ENCODE measurements at regions not wholly inside any gene's neighbourhood (a gene's known extent, or its start where the extent isn't known, plus 50 kb on each side); places are given as distances from the start of the nearest gene placed in this dataset.

DNA sequence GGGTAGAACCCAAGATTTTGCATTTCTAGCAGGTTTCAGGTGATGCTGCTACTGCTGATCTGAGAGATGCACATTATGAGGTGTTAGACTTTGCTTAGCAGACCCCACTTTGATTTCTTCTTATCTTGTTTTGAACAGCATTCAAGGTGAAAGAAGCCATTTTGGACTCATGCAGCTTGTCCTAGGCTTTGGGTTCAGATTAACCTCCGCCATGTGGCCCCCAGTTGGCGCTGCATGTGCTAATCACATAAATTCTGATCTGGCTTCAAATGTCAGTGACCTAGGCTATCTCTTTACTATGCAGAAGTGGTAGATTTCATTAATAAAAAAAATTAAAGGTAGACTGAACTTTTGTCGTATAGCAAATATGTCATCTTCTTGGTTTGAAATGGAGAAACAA is 89.8 kb upstream of the DYRK2 start:
- Histone ChIP-seq H3K27me3 (ENCODE audit: control insufficient read depth, insufficient read depth, low read length) (no peaks in the 10 kb centered on the region), H3K4me2 (ENCODE audit: low read length) (no peak overlapping the region), H3K4me3 (ENCODE audit: low read depth, low read length) (no peak overlapping the region), H3K36me3 (ENCODE audit: control insufficient read depth, insufficient read depth, low read length) (no peaks in the 10 kb centered on the region), H3K9me3 (ENCODE audit: control insufficient read depth, low read length) (no peaks in the 10 kb centered on the region), H2AFZ (no peak overlapping the region), H3K9ac (no peak overlapping the region), H3K4me1 (no peaks in the 10 kb centered on the region), H3K79me2 (no peaks in the 10 kb centered on the region), H3K27ac (no peak overlapping the region)
- TF ChIP-seq, protein P1, sequence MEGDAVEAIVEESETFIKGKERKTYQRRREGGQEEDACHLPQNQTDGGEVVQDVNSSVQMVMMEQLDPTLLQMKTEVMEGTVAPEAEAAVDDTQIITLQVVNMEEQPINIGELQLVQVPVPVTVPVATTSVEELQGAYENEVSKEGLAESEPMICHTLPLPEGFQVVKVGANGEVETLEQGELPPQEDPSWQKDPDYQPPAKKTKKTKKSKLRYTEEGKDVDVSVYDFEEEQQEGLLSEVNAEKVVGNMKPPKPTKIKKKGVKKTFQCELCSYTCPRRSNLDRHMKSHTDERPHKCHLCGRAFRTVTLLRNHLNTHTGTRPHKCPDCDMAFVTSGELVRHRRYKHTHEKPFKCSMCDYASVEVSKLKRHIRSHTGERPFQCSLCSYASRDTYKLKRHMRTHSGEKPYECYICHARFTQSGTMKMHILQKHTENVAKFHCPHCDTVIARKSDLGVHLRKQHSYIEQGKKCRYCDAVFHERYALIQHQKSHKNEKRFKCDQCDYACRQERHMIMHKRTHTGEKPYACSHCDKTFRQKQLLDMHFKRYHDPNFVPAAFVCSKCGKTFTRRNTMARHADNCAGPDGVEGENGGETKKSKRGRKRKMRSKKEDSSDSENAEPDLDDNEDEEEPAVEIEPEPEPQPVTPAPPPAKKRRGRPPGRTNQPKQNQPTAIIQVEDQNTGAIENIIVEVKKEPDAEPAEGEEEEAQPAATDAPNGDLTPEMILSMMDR (IDR thresholded peaks at IDR 0.05) = no peak

DNA sequence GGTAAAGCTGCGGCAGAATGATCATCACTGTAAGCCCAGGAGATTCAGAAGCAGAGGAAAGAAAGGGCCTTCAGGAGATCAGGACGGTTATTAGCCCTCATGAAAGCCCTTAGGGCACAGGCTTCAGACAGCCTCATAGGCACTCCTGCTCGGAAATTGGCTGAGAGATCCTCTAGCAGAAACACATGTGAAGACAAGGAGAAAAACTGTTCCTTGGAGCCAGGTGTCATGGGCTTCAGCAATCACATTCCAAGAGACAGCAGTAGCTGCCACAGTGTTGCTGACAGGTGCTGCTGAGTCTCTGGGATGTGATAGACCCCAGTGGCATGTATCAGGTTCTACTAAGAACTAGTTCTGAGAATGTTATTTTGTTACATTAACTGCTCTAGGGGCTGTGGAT is 88.8 kb upstream of the DYRK2 start:
- no peak overlapping the region for H3K4me2 ChIP-seq (ENCODE audit: low read length)
- no peak overlapping the region for H3K4me3 ChIP-seq (ENCODE audit: low read depth, low read length)
- no peaks in the 10 kb centered on the region for H3K4me1 ChIP-seq
- no peaks in the 10 kb centered on the region for H3K79me2 ChIP-seq
- H3K27me3 ChIP-seq (ENCODE audit: control insufficient read depth, insufficient read depth, low read length) = no peaks in the 10 kb centered on the region
- TF ChIP-seq, protein P1 (IDR thresholded peaks at IDR 0.05) = no peak
- H3K36me3 ChIP-seq (ENCODE audit: control insufficient read depth, insufficient read depth, low read length) = no peaks in the 10 kb centered on the region
- no peaks in the 10 kb centered on the region for H3K9me3 ChIP-seq (ENCODE audit: control insufficient read depth, low read length)
- H2AFZ ChIP-seq = no peak overlapping the region
- H3K9ac ChIP-seq = no peak overlapping the region
- no peak overlapping the region for H3K27ac ChIP-seq

DNA sequence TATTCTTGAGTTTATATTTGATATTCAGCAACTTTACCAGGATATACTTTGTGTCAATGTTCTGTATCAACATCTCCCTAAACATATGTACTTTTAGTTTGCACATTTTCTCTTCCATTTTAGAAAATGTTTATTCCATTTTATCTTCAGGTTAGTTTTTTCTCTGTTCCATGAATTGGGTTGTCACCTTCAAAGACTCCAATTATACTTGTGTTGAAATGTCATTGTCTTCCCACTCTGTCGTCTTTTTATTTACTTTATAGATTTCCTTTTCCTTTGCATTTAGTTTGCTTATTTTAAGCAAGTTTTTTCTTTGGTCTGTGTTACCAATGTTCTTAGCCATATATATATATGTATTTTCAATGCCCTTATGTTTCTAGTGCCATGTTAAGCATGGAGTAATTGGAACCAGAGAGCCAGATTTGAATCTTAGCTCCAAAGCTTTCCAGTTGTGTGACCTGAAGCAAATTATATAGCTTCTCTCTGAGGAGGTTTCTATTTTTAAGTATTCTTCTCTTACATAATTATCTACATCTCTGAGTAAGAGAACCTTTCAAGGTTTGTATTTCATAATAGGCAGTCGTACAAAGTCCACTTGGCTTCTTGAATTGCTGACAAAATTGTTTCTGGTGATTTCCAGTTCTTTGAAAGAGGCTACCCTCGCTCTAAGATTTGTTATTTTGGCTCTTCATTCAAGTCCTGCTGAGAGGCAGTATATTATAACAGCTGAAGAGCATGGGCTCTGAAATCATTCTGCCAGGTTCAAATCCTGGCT is 85.8 kb upstream of the DYRK2 start:
- Histone ChIP-seq H3K27me3 (ENCODE audit: control insufficient read depth, insufficient read depth, low read length) (no peaks in the 10 kb centered on the region), H3K4me1 (no peaks in the 10 kb centered on the region), H3K9me3 (ENCODE audit: control insufficient read depth, low read length) (no peaks in the 10 kb centered on the region), H3K4me2 (ENCODE audit: low read length) (no peak overlapping the region), H3K79me2 (no peaks in the 10 kb centered on the region), H3K9ac (no peak overlapping the region), H3K27ac (no peak overlapping the region), H2AFZ (no peak overlapping the region), H3K36me3 (ENCODE audit: control insufficient read depth, insufficient read depth, low read length) (no peaks in the 10 kb centered on the region), H3K4me3 (ENCODE audit: low read depth, low read length) (no peak overlapping the region)
- TF ChIP-seq, protein P1 (IDR thresholded peaks at IDR 0.05) = no peak

DNA sequence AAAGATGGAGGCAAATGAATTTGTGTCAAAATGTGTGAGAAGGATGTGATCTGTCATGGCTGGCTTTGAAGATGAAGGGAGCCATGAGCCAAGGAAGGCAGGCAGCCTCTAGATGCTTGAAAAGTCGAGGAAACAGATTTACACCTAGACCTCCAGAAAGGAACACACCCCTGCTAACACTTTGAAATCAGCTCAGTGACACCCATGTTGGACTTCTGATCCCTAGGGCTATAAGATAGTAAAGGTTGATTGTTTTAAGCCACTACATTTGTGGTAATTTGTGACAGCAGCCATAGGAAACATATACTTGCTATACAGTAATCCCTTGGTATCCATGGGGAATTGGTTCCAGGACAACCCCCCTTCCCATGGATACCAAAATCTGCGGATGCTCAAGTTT is 80.5 kb upstream of the DYRK2 start:
- H3K27me3 ChIP-seq (ENCODE audit: control insufficient read depth, insufficient read depth, low read length) = no peaks in the 10 kb centered on the region
- no peaks in the 10 kb centered on the region for H3K4me1 ChIP-seq
- no peaks in the 10 kb centered on the region for H3K9me3 ChIP-seq (ENCODE audit: control insufficient read depth, low read length)
- no peak overlapping the region for H3K27ac ChIP-seq
- H3K36me3 ChIP-seq (ENCODE audit: control insufficient read depth, insufficient read depth, low read length) = no peaks in the 10 kb centered on the region
- H2AFZ ChIP-seq = no peak overlapping the region
- H3K4me3 ChIP-seq (ENCODE audit: low read depth, low read length) = no peak overlapping the region
- no peak overlapping the region for H3K9ac ChIP-seq
- no peak overlapping the region for H3K4me2 ChIP-seq (ENCODE audit: low read length)
- TF ChIP-seq, protein P1 (IDR thresholded peaks at IDR 0.05) = no peak
- H3K79me2 ChIP-seq = no peaks in the 10 kb centered on the region

DNA sequence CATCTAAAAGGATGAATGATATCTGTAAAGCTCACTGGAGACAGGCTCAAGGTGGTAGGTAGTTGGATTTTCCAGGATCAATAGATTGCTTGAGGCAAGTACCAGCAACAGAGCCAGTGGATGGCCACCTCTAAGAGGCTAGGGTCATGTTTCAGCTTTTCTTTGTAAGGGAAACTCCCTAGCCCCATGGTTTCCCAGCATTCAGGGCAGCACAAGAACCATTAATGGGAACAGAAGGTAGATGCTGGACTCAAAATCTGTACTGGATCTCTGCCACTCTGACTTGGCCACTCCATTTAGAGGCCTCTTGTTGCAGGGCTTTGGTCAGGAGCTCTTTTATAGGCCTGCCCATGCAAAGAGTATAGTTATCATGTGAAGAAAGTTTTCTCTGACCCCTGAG is 76.1 kb upstream of the DYRK2 start:
- no peaks in the 10 kb centered on the region for H3K9me3 ChIP-seq (ENCODE audit: control insufficient read depth, low read length)
- no peak overlapping the region for H2AFZ ChIP-seq
- H3K27ac ChIP-seq = no peak overlapping the region
- H3K27me3 ChIP-seq (ENCODE audit: control insufficient read depth, insufficient read depth, low read length) = no peaks in the 10 kb centered on the region
- H3K4me3 ChIP-seq (ENCODE audit: low read depth, low read length) = no peak overlapping the region
- no peak overlapping the region for H3K4me2 ChIP-seq (ENCODE audit: low read length)
- H3K79me2 ChIP-seq = no peaks in the 10 kb centered on the region
- H3K4me1 ChIP-seq = no peaks in the 10 kb centered on the region
- no peak overlapping the region for H3K9ac ChIP-seq
- TF ChIP-seq, protein P1 (IDR thresholded peaks at IDR 0.05) = no peak
- H3K36me3 ChIP-seq (ENCODE audit: control insufficient read depth, insufficient read depth, low read length) = no peaks in the 10 kb centered on the region
